ENCODE measurements at regions not wholly inside any gene's neighbourhood (a gene's known extent, or its start where the extent isn't known, plus 50 kb on each side); places are given as distances from the start of the nearest gene placed in this dataset.

DNA sequence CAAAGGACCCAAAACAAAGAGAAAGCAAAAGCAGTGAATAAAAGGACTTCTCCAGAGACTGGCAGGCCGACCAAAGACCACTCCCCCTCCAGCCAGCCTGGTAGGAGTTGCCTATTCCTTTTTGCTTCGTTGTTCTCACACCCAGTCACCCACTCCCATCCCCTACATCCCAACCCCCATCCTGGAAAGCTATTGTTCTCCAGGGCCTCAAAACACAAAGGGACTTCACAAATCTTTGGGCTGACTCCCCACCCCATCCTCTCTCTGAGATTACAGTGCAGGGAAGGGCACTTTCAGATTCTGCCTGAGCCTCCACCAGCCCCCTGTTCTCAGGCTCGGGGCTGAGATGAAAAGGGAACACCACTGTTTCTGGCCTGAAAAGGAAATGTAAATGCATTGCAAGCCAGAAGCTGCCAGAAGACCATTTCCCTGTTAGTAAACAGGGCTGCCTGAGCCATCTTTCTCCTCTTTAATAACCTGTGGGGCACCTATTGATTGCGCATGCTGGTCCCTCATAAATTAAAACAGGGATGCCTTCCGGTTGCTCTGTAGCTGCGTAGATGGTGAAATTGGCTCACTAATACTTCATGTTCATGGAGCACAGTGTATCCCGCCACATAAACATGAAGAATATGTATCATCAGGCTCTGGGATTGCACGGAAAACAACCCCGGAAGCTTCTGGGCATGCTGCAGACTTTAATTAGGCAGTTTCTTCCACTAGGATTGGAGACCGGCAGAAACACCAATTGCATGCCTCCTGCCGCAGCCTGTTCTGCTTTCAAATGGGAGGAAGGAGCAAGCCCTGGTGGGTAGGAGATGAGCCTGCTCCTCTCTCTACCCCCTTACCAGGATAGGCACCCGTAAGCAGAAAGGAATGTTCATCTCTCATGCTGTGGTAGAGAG, 130.3 kb upstream of the FUT8 start:
- no peak for DNase-seq (ENCODE audit: low read depth)

- no peak for DNase-seq (ENCODE audit: low read depth)
These were observed 129.7 kb upstream of the FUT8 start for GRCh38 chr14:65282896-65283253.

DNA sequence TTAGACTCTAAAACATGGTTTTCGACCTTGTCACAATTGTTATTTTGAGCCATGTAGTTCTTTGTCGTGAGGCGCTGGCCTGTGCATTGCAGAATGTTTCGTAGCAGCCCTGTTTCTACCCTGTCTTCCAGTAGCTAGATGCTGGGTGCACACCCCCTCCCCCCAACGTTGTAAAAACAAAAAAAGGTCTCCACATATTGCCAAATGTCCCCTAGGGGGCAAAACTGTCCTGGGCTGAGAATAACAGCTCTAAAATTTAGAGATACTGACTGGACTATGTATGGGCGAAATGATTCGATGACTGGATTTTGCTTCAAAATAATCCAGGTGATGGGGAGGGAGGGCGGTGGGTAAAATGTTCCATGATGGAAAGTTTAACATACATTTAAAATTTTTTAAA, 126.1 kb upstream of the FUT8 start:
- DNase-seq (ENCODE audit: low read depth) = no peak

GRCh38 chr14:65287264-65288131, 125.0 kb upstream of the FUT8 start:
- DNase-seq (ENCODE audit: low read depth) = peak; percentile 17

GRCh38 chr14:65290830-65291229, 121.7 kb upstream of the FUT8 start:
- no peak for DNase-seq (ENCODE audit: low read depth)

GRCh38 chr14:65291531-65291930, 121.0 kb upstream of the FUT8 start:
- DNase-seq (ENCODE audit: low read depth) = no peak

GRCh38 chr14:65294816-65295215, 117.7 kb upstream of the FUT8 start:
- DNase-seq (ENCODE audit: low read depth) = no peak

- no peak for DNase-seq (ENCODE audit: low read depth)
These were observed 116.1 kb upstream of the FUT8 start for GRCh38 chr14:65296402-65296801.

DNA sequence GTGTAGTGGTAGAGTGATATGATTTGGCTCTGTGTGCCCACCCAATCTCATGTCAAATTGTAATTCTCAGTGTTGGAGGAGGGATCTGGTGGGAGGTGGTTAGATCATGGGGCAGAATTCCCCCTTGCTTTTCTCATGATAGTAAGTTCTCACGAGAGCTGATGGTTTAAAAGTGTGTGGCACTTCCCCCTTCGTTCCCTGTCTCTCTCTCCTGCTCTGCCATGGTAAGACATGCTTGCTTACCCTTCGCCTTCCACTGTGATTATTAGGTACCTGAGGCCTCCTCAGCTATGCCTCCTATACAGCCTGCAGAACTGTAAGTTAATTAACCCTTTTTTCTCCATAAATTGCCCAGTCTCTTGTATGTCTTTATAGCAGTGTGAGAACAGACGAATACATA, 115.7 kb upstream of the FUT8 start:
- DNase-seq (ENCODE audit: low read depth) = no peak

DNA sequence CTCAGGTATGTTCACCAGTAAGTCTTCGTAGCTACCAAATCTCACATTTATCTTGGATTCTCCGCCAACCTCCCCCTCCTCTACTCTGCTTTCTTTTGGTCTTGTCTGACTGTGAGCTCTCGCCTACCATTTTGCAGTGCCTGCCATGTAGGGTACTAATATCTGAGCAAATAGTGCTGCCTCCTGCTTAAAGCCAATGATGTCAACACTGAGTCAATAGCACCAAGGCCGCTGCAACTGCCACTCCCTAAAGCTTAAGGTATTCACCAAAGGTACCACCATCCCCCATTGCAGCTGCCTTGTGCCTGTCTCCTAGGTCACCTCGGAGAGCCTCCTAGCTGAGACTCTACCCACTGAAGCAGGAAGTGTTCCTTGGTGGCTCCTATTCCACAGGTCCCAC, 114.8 kb upstream of the FUT8 start:
- DNase-seq (ENCODE audit: low read depth) = no peak

GRCh38 chr14:65299826-65300225, 112.7 kb upstream of the FUT8 start:
- DNase-seq (ENCODE audit: low read depth) = no peak

DNA sequence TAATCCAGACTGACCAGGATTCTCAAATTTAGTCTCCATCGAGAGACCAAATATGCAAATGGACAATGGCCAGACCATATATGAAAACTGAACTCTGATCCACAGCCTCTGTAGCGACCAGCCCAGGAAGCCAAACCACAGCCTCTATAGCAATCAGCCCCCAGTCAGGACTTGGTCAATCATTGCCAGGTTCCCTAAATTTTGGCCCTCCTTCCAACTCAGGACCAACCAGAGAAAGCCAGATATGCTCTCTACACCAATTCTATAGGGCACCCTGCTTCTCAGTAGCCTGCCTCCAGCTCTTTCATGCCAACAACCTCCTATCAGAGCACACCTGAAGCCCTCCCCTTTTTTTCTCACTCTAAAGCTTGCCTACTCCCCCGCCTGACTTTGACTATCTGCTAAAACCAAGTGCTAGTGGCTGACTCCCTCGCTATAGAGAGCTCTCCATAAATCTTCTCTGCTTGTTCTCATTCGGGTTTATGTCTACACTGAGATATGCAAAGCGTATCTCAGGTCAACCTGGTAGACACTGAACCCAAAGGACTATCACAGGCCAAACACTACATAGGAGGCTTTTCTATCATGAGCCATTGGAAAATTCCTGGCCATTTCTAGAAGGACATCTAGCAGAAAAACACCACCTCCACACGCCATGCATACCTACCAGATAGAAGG, 110.5 kb upstream of the FUT8 start:
- DNase-seq (ENCODE audit: low read depth) = no peak

DNA sequence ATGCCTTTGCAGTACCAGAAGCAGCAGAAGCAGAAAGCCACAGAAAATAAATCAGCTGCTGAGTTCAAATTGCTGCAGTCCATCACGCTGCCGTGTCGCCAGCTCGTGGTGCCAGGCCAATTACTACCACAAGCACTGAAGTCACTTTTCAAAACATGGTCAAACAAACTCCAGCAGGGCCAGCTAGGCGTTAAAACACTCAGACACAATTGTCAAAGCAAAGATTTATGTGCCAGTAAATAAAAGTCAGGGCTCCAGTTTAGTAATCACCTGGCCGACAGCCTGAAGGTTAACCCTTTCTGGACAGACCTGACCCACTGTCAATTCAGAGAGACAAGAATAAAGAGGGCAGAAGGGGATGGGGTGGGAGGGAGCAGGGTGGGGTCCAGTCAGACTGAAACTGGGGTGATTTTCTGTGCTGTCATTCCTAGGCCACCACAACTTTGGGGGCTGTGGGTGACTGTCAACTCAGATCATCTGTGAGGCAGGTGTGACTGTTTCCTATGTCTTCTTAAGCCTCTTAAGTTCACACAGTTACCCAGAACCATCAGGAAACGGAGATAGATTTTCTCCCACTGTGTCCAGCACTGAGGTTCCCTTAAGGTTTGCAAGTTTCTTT, 109.8 kb upstream of the FUT8 start:
- DNase-seq (ENCODE audit: low read depth) = no peak

- no peak for DNase-seq (ENCODE audit: low read depth)
These were observed 109.2 kb upstream of the FUT8 start for GRCh38 chr14:65303190-65303898.

DNA sequence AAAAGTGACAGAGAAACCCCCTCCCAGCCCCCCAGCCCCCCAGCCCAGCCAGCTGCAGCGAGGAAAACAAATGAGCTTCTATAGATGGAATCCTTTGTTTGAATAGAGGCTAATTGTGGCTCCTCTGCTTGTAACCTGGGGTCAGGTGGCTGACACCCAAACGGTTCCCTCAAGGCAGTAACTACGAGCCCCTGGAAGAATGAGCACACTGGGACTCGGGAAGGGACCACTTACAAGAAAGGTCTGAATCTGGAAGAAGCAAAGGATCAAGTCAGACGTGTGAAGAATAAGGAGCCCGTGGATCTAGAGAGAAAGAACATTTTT, 108.7 kb upstream of the FUT8 start:
- DNase-seq (ENCODE audit: low read depth) = no peak

DNA sequence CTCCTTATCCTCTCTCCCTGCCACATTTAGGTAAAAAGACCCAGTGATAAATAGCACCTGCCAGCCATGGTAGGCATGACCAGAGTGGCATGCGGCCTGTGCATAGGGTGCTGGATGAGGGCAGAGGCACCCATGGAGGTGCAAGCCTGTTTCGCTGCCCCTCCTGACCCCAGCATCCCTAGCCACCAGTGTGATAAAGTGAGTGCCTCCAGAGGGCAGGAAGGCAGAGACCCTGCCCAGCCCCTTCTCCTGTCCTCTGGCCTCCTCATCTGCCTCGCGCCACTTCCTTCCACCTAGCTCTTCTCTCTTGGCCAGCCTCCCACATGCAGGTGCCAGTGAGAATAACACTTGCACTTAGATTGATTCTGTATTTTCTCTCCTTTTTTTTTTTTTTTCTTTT, 108.3 kb upstream of the FUT8 start:
- no peak for DNase-seq (ENCODE audit: low read depth)

- no peak for DNase-seq (ENCODE audit: low read depth)
These were observed 107.6 kb upstream of the FUT8 start for GRCh38 chr14:65304963-65305362.

- no peak for DNase-seq (ENCODE audit: low read depth)
These were observed 104.0 kb upstream of the FUT8 start for GRCh38 chr14:65308536-65308935.

- DNase-seq (ENCODE audit: low read depth) = no peak
These were observed 102.0 kb upstream of the FUT8 start for GRCh38 chr14:65310568-65310967.

DNA sequence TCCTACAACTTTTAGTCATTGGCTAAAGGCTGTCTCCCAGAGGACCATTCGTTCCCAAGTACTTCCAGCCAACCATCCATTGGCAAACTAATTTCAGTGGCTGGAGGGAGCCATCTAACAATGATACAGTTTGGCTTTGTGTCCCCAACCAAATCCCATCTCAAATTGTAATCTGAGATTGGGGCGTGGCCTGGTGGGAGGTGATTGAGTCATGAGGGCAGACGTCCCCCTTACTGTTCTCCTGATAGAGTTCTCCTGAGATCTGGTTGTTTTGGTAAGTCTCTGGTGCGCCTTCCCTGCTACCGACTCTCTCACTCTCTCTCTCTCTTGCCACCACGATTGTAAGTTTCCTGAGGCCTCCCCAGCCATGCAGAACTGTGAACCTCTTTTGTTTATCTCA, 99.7 kb upstream of the FUT8 start:
- no peak for DNase-seq (ENCODE audit: low read depth)

GRCh38 chr14:65318636-65319506, 93.7 kb upstream of the FUT8 start:
- DNase-seq (ENCODE audit: low read depth) = no peak

Measured in stimulated activated CD8-positive, alpha-beta memory T cell treated with anti-CD3 and anti-CD28 coated beads, Interleukin-12 subunit alpha, Interleukin-12 subunit beta, amount 100 ng/mL, for 1 hour (primary cell).